Activated B cell treated with CpG ODN at 0.5 μM for 24 hours (primary cell): ENCODE measurements at regions not wholly inside any gene's neighbourhood (a gene's known extent, or its start where the extent isn't known, plus 50 kb on each side); places are given as distances from the start of the nearest gene placed in this dataset.

Source experiments
- ATAC-seq: fragments of 200-7000 bp; cut with Tn5 transposase; one replicate; pipeline ENCODE4 v1.10.0; 2021; ENCODE audit warnings: low read depth, mild to moderate bottlenecking, moderate library complexity
- CTCF ChIA-PET: fragments of 350-600 bp; sonication (Branson Sonifier 250); formaldehyde crosslinking; loops from one replicate; lab custom pipeline; 2021; ENCODE audit warnings: antibody characterized with exemption; lab: Charles Lee
- POLR2A ChIA-PET: fragments of 350-600 bp; sonication (Branson Sonifier 250); formaldehyde crosslinking; loops from one replicate; lab custom pipeline; 2021; ENCODE audit warnings: antibody characterized with exemption; lab: Charles Lee
- DNase-seq: peaks from one replicate; pipeline ENCODE4 v3.0.0; 2022
- H3K27ac Mint-ChIP-seq: one replicate; pipeline ENCODE4 v1.8.0; 2020; ENCODE audit warnings: mixed read lengths
- H3K27me3 Mint-ChIP-seq: one replicate; pipeline ENCODE4 v1.8.0; 2021; ENCODE audit warnings: mixed read lengths
- H3K36me3 Mint-ChIP-seq: one replicate; pipeline ENCODE4 v1.8.0; 2021; ENCODE audit warnings: low read depth, mixed read lengths
- H3K4me1 Mint-ChIP-seq: one replicate; pipeline ENCODE4 v1.8.0; 2021; ENCODE audit warnings: mixed read lengths
- H3K4me3 Mint-ChIP-seq: one replicate; pipeline ENCODE4 v1.8.0; 2020; ENCODE audit warnings: mild to moderate bottlenecking, mixed read lengths
- H3K9me3 Mint-ChIP-seq: one replicate; pipeline ENCODE4 v1.8.0; 2020; ENCODE audit warnings: mixed read lengths
- CTCF ChIP-seq: fragments of 200-600 bp; IDR thresholded peaks from one replicate; pipeline ENCODE4 v1.8.0; 2022; ENCODE audit warnings: antibody characterized with exemption, mild to moderate bottlenecking
- intact Hi-C: fragments of 100-400 bp; cut with micrococcal nuclease; formaldehyde crosslinking; loops from one replicate; pipeline ENCODE4 v1.15.1; 2024

DNA sequence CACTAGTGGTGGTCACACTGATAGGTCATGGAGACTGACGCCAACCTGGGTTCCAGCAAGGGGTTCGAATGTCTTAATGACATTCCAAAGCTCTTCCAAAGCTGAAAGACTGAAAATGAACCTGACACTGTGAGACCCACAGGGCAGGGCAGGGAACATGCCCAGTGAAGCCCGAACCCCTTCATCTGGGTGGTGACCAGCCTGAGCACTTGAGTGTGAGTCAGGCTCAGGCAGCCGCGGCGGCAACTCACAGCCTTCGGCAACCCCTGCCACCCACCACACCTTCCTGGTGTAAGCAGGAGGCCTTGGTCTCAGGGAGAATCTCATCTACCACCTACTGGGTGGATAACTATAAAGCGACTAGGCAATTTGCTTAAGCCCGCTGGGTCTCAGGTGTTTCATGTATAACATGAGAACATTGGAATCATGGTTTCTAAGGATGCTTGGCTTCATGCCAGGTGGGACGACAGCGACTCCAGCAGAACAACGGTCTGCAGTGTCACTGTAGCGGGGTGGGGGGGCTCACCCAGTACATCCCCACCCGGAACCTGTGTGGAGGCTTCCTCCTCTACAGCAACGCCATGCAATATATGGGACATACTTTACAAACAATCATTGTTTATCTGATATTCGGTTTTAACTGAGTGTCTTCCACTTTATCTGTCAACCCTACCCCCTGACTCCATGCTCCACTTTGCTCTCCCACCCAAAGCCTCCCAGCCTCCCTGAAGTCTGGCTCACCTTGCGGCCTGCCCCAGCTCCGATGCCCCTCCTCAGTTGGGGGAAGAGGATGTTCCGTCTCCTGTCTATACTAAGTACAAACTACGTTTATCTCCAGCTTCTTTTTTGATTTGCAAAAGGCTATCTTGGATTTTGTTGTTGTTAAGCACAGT lies 125.0 kb upstream of the MEF2A start:
- no peaks in the 10 kb centered on the region for H3K27me3 Mint-ChIP-seq
- POLR2A ChIA-PET = interaction anchor here (1.0 kb wide), 1 partner anchor 61 kb away, joined by 3 read pairs; no protein-coding TSS in a partner anchor
- TF ChIP-seq CTCF = no peak
- ATAC-seq (no peak), DNase-seq (no peak)
- intact Hi-C loops = loop anchor here (5.0 kb wide), 2 partner anchors 37 to 127 kb away; partner anchors contain the start of gene MEF2A
- H3K4me3 Mint-ChIP-seq = no peak overlapping the region
- CTCF ChIA-PET = no interaction called here
- H3K27ac Mint-ChIP-seq = peak overlapping the region; percentile 42
- peaks cover 44% of the 10 kb centered on the region for H3K4me1 Mint-ChIP-seq
- no peaks in the 10 kb centered on the region for H3K9me3 Mint-ChIP-seq
- no peaks in the 10 kb centered on the region for H3K36me3 Mint-ChIP-seq

GRCh38 chr15:99441444-99441800 lies 124.4 kb upstream of the MEF2A start:
- Mint-ChIP-seq H3K27me3 (no peaks in the 10 kb centered on the region), H3K4me3 (no peak overlapping the region), H3K27ac (peak overlapping the region; percentile 42), H3K9me3 (no peaks in the 10 kb centered on the region), H3K4me1 (peaks cover 39% of the 10 kb centered on the region), H3K36me3 (no peaks in the 10 kb centered on the region)
- intact Hi-C loops = loop anchor here (5.0 kb wide), 2 partner anchors 36 to 126 kb away; partner anchors contain the start of gene MEF2A
- POLR2A ChIA-PET = interaction anchor here (1.0 kb wide), 1 partner anchor 60 kb away, joined by 3 read pairs; no protein-coding TSS in a partner anchor
- no peak for TF ChIP-seq CTCF
- ATAC-seq (no peak), DNase-seq (no peak)
- CTCF ChIA-PET = no interaction called here

DNA sequence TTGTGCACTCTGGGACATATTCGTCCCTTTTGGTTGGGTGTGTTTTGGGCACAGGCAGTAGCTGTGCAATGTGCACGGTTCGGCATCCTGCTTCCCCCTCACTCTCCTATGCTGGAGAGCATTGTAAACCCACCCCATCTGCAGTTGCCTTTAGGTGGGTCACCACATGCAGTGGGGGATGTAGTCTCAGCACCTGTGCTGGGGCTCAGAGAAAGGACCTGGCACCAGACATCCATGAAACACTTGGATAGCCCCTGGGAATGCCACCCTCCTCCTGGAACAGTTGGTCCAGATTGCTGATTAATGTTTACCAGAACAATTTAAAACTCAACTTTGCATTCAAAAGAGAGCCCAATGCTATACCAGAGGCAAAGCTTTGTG lies 123.9 kb upstream of the MEF2A start:
- ATAC-seq = no peak
- H3K4me3 Mint-ChIP-seq = no peak overlapping the region

DNA sequence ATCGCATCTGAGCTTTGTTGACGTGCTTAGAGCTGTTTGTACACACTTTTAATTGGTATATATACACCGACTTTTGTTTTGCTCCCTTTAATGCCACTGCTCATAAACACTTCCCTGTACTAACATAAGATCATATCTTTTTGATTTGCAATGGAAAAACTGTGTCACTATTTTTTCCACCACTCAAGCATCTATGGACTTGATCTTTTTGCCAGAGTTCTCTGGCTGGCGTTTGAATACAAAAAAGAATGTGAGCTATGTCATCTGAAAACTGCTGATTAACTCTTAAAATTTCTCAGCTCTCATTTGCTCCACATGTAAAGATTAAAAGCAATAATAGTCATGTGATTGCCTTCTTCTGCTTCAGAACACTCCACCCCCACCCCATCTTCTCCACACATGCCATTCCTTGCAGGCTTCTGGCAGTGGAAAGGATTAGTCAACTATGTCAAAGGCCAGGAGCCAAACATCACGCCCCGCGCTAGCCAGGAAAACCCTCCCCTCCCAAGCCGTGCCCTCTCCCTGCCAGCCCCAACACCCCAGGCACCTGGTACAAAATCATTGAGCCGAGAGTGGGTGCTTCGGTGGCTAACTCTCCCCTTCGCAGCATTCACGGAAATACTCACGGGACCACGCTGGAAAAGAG lies 123.4 kb upstream of the MEF2A start:
- peak overlapping the region; percentile 53 for H3K4me3 Mint-ChIP-seq
- DNase-seq (peak; percentile 14), ATAC-seq (peak; percentile 64)
- TF ChIP-seq CTCF = no peak
- peaks cover 37% of the 10 kb centered on the region for H3K4me1 Mint-ChIP-seq
- POLR2A ChIA-PET = interaction anchor here (0.7 to 1.4 kb wide), 5 partner anchors 9 to 68 kb away, joined by 3 to 4 read pairs (median 3); no protein-coding TSS in a partner anchor
- intact Hi-C loops = loop anchor here (2.0 to 5.0 kb wide), 3 partner anchors 35 to 125 kb away; partner anchors contain the start of gene MEF2A
- CTCF ChIA-PET = no interaction called here
- no peaks in the 10 kb centered on the region for H3K36me3 Mint-ChIP-seq
- peak overlapping the region; percentile 52 for H3K27ac Mint-ChIP-seq
- no peaks in the 10 kb centered on the region for H3K27me3 Mint-ChIP-seq
- H3K9me3 Mint-ChIP-seq = no peaks in the 10 kb centered on the region

More for the DNA sequence above, 123.9 kb upstream of the MEF2A start:
- no peaks in the 10 kb centered on the region for H3K27me3 Mint-ChIP-seq
- peaks cover 37% of the 10 kb centered on the region for H3K4me1 Mint-ChIP-seq
- peak; percentile 12 for DNase-seq
- H3K27ac Mint-ChIP-seq = no peak overlapping the region
- no peaks in the 10 kb centered on the region for H3K36me3 Mint-ChIP-seq
- TF ChIP-seq CTCF = no peak
- ChIA-PET CTCF (no interaction called here), POLR2A (interaction anchor here (0.7 to 1.4 kb wide), 4 partner anchors 8 to 69 kb away, joined by 3 to 4 read pairs (median 4); no protein-coding TSS in a partner anchor)
- intact Hi-C loops = loop anchor here (2.0 to 5.0 kb wide), 3 partner anchors 35 to 125 kb away; partner anchors contain the start of gene MEF2A
- H3K9me3 Mint-ChIP-seq = no peaks in the 10 kb centered on the region
